Activated T-cell treated with anti-CD3 and anti-CD28 coated beads, Interleukin-2, amount 50 U/mL, for 72 hours (primary cell): ENCODE measurements at regions not wholly inside any gene's neighbourhood (a gene's known extent, or its start where the extent isn't known, plus 50 kb on each side); places are given as distances from the start of the nearest gene placed in this dataset.
"Not testable (repeated sequence)": the region's sequence is repeated elsewhere in the genome, so short reads cannot be mapped to it uniquely, and the experiment has no call there.

Source experiments
- ATAC-seq, 2 donors: fragments of 150-1000 bp; cut with Tn5 transposase; replicated peaks in 1 of 2; 2 replicates each; pipeline ENCODE4 v1.10.0; 2021; ENCODE audit warnings: moderate library complexity in 2 of 2, mild to moderate bottlenecking in 1 of 2
- DNase-seq, 2 donors: peaks; one replicate each; pipeline ENCODE4 v3.0.0; 2021 to 2022; ENCODE audit warnings: mixed read lengths in 1 of 2
- H3K27ac Mint-ChIP-seq: one replicate; pipeline ENCODE4 v1.8.0; 2022; ENCODE audit warnings: mild to moderate bottlenecking, moderate library complexity, mixed read lengths
- H3K27me3 Mint-ChIP-seq: one replicate; pipeline ENCODE4 v1.8.0; 2022; ENCODE audit warnings: low read depth, mixed read lengths
- H3K36me3 Mint-ChIP-seq, 2 donors: one replicate each; pipeline ENCODE4 v1.8.0; 2022; ENCODE audit warnings: mixed read lengths in 2 of 2, mild to moderate bottlenecking in 1 of 2; ENCODE audit not compliant: insufficient read depth in 2 of 2
- H3K4me1 Mint-ChIP-seq: one replicate; pipeline ENCODE4 v1.8.0; 2022; ENCODE audit warnings: low read depth, mixed read lengths
- H3K4me3 Mint-ChIP-seq, 2 donors: one replicate each; pipeline ENCODE4 v1.8.0; 2022; ENCODE audit warnings: mild to moderate bottlenecking in 2 of 2, mixed read lengths in 2 of 2, moderate library complexity in 2 of 2
- H3K9me3 Mint-ChIP-seq, 2 donors: one replicate each; pipeline ENCODE4 v1.8.0; 2022; ENCODE audit warnings: mixed read lengths in 2 of 2

GRCh38 chrX:150201391-150201790 is 161.7 kb upstream of the MAMLD1 start:
- Mint-ChIP-seq H3K4me1 (peaks cover 17% of the 10 kb centered on the region), H3K9me3 (no peaks in the 10 kb centered on the region), H3K27me3 (peaks cover 10% of the 10 kb centered on the region), H3K4me3 (peak overlapping the region in 1 of 2 donors; percentile 13), H3K36me3 (no peaks in the 10 kb centered on the region), H3K27ac (no peak overlapping the region)
- no peak for DNase-seq
- no peak for ATAC-seq

- no peak for ATAC-seq
- Mint-ChIP-seq H3K9me3 (no peaks in the 10 kb centered on the region), H3K27me3 (peaks cover 10% of the 10 kb centered on the region), H3K36me3 (no peaks in the 10 kb centered on the region), H3K27ac (no peak overlapping the region), H3K4me3 (no peak overlapping the region), H3K4me1 (peaks cover 17% of the 10 kb centered on the region)
- DNase-seq = no peak
These were observed 161.3 kb upstream of the MAMLD1 start for GRCh38 chrX:150201841-150202240.

- Mint-ChIP-seq H3K27ac (no peak overlapping the region), H3K9me3 (no peaks in the 10 kb centered on the region), H3K36me3 (no peaks in the 10 kb centered on the region), H3K27me3 (peaks cover 10% of the 10 kb centered on the region), H3K4me1 (peaks cover 17% of the 10 kb centered on the region), H3K4me3 (no peak overlapping the region)
- no peak for ATAC-seq
- no peak for DNase-seq
These were observed 160.4 kb upstream of the MAMLD1 start for GRCh38 chrX:150202641-150203247.

GRCh38 chrX:150203248-150203645 is 159.9 kb upstream of the MAMLD1 start:
- no peaks in the 10 kb centered on the region for H3K36me3 Mint-ChIP-seq
- H3K4me1 Mint-ChIP-seq = peaks cover 17% of the 10 kb centered on the region
- no peak overlapping the region for H3K4me3 Mint-ChIP-seq
- H3K27me3 Mint-ChIP-seq = peaks cover 10% of the 10 kb centered on the region
- no peak for DNase-seq
- H3K9me3 Mint-ChIP-seq = no peaks in the 10 kb centered on the region
- H3K27ac Mint-ChIP-seq = no peak overlapping the region
- no peak for ATAC-seq

- H3K4me1 Mint-ChIP-seq = peaks cover 12% of the 10 kb centered on the region
- no peak overlapping the region for H3K4me3 Mint-ChIP-seq
- ATAC-seq = no peak
- H3K36me3 Mint-ChIP-seq = no peaks in the 10 kb centered on the region
- peaks cover 14% of the 10 kb centered on the region for H3K27me3 Mint-ChIP-seq
- no peak overlapping the region for H3K27ac Mint-ChIP-seq
- no peak for DNase-seq
- no peaks in the 10 kb centered on the region for H3K9me3 Mint-ChIP-seq
These were observed 158.1 kb upstream of the MAMLD1 start for GRCh38 chrX:150205011-150205410.

GRCh38 chrX:150207733-150208132 is 155.4 kb upstream of the MAMLD1 start:
- Mint-ChIP-seq H3K4me1 (no peaks in the 10 kb centered on the region), H3K27me3 (peaks cover 22% of the 10 kb centered on the region), H3K4me3 (no peak overlapping the region), H3K9me3 (no peaks in the 10 kb centered on the region), H3K27ac (no peak overlapping the region), H3K36me3 (no peaks in the 10 kb centered on the region)
- ATAC-seq (peak; percentile 43 to 80), DNase-seq (no peak)

GRCh38 chrX:150211988-150212387 is 151.1 kb upstream of the MAMLD1 start:
- Mint-ChIP-seq H3K4me1 (no peaks in the 10 kb centered on the region), H3K27ac (no peak overlapping the region), H3K4me3 (no peak overlapping the region), H3K27me3 (peaks cover 12% of the 10 kb centered on the region), H3K9me3 (no peaks in the 10 kb centered on the region), H3K36me3 (no peaks in the 10 kb centered on the region)
- DNase-seq = no peak
- peak in 1 of 2 donors; percentile 44 for ATAC-seq

- Mint-ChIP-seq H3K4me1 (no peaks in the 10 kb centered on the region), H3K36me3 (no peaks in the 10 kb centered on the region), H3K4me3 (no peak overlapping the region), H3K27ac (no peak overlapping the region), H3K9me3 (no peaks in the 10 kb centered on the region), H3K27me3 (peaks cover 12% of the 10 kb centered on the region)
- ATAC-seq (no peak), DNase-seq (no peak)
These were observed 150.2 kb upstream of the MAMLD1 start for GRCh38 chrX:150212672-150213480.

GRCh38 chrX:150213481-150214030 is 149.6 kb upstream of the MAMLD1 start:
- ATAC-seq = no peak
- Mint-ChIP-seq H3K4me3 (no peak overlapping the region), H3K9me3 (no peaks in the 10 kb centered on the region), H3K4me1 (no peaks in the 10 kb centered on the region), H3K36me3 (no peaks in the 10 kb centered on the region), H3K27ac (no peak overlapping the region), H3K27me3 (peaks cover 12% of the 10 kb centered on the region)
- no peak for DNase-seq

GRCh38 chrX:150216000-150216399 is 147.1 kb upstream of the MAMLD1 start:
- H3K36me3 Mint-ChIP-seq, DNase-seq, H3K4me3 Mint-ChIP-seq, H3K9me3 Mint-ChIP-seq, H3K4me1 Mint-ChIP-seq, H3K27ac Mint-ChIP-seq: not testable (repeated sequence)
- ATAC-seq = peak in 1 of 2 donors; percentile 15
- peaks cover 16% of the 10 kb centered on the region for H3K27me3 Mint-ChIP-seq

- Mint-ChIP-seq H3K27ac (no peak overlapping the region), H3K4me3 (no peak overlapping the region), H3K27me3 (peaks cover 23% of the 10 kb centered on the region), H3K9me3 (no peaks in the 10 kb centered on the region), H3K4me1 (no peaks in the 10 kb centered on the region), H3K36me3 (no peaks in the 10 kb centered on the region)
- DNase-seq (no peak), ATAC-seq (no peak)
These were observed 146.4 kb upstream of the MAMLD1 start for GRCh38 chrX:150216716-150217115.

GRCh38 chrX:150217609-150218008 is 145.5 kb upstream of the MAMLD1 start:
- H3K4me1 Mint-ChIP-seq = no peaks in the 10 kb centered on the region
- H3K27ac Mint-ChIP-seq = no peak overlapping the region
- DNase-seq (no peak), ATAC-seq (no peak)
- peaks cover 29% of the 10 kb centered on the region for H3K27me3 Mint-ChIP-seq
- H3K4me3 Mint-ChIP-seq = no peak overlapping the region
- no peaks in the 10 kb centered on the region for H3K9me3 Mint-ChIP-seq
- H3K36me3 Mint-ChIP-seq = no peaks in the 10 kb centered on the region

- Mint-ChIP-seq H3K27ac (no peak overlapping the region), H3K27me3 (peaks cover 36% of the 10 kb centered on the region), H3K4me1 (no peaks in the 10 kb centered on the region), H3K36me3 (no peaks in the 10 kb centered on the region), H3K4me3 (no peak overlapping the region), H3K9me3 (no peaks in the 10 kb centered on the region)
- DNase-seq (peak; percentile 6 to 10), ATAC-seq (peak; percentile 65 to 72)
These were observed 143.5 kb upstream of the MAMLD1 start for GRCh38 chrX:150219374-150220185.
